ENCODE measurements at regions not wholly inside any gene's neighbourhood (a gene's known extent, or its start where the extent isn't known, plus 50 kb on each side); places are given as distances from the start of the nearest gene placed in this dataset.

DNA sequence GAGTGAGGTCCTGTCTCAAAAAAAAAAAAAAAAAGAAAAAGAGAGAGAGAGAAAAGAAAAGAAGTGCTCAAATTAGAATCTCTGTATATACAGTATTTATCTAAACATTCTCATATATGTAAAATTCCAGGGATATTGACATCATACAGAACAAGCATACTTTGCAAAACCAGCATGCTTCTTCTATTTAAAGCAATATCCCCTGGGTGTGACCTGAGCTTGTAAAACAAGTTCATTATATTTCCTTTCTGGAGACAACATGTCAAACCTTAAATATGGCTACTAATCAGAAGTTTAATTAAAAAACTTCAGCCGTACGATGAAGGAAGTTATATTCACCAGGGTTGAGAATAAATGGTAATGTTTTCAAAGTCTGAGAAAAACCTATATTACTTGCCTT, 175.8 kb upstream of the HMGA2 start:
- TF ChIP-seq, protein P1, sequence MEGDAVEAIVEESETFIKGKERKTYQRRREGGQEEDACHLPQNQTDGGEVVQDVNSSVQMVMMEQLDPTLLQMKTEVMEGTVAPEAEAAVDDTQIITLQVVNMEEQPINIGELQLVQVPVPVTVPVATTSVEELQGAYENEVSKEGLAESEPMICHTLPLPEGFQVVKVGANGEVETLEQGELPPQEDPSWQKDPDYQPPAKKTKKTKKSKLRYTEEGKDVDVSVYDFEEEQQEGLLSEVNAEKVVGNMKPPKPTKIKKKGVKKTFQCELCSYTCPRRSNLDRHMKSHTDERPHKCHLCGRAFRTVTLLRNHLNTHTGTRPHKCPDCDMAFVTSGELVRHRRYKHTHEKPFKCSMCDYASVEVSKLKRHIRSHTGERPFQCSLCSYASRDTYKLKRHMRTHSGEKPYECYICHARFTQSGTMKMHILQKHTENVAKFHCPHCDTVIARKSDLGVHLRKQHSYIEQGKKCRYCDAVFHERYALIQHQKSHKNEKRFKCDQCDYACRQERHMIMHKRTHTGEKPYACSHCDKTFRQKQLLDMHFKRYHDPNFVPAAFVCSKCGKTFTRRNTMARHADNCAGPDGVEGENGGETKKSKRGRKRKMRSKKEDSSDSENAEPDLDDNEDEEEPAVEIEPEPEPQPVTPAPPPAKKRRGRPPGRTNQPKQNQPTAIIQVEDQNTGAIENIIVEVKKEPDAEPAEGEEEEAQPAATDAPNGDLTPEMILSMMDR (IDR thresholded peaks at IDR 0.05; ENCODE audit: insufficient read depth, low read depth, low read length): no peak
- no peak for TF ChIP-seq EZH2 (IDR thresholded peaks at IDR 0.05; ENCODE audit: insufficient read depth, low read length)

Data from astrocyte (in vitro differentiated cells and primary cell).